Ishikawa (cell line): ENCODE measurements at regions not wholly inside any gene's neighbourhood (a gene's known extent, or its start where the extent isn't known, plus 50 kb on each side); places are given as distances from the start of the nearest gene placed in this dataset.

Source experiments
- CEBPB ChIP-seq: IDR thresholded peaks from 2 replicates; pipeline ENCODE4 v1.6.1; 2012
- CREB1 ChIP-seq: IDR thresholded peaks from 2 replicates; pipeline ENCODE4 v1.6.1; 2012; ENCODE audit warnings: low read depth
- EP300 ChIP-seq: IDR thresholded peaks from 2 replicates; pipeline ENCODE4 v1.6.1; 2012; ENCODE audit warnings: borderline replicate concordance
- FOXM1 ChIP-seq: IDR thresholded peaks from 2 replicates; pipeline ENCODE4 v1.6.1; 2012; ENCODE audit warnings: low read depth, borderline replicate concordance
- RAD21 ChIP-seq: IDR thresholded peaks from 2 replicates; pipeline ENCODE4 v1.6.1; 2012; ENCODE audit warnings: low read depth
- TAF1 ChIP-seq: IDR thresholded peaks from 2 replicates; pipeline ENCODE4 v1.6.1; 2012; ENCODE audit warnings: low read depth, mild to moderate bottlenecking
- YY1 ChIP-seq: IDR thresholded peaks from 2 replicates; pipeline ENCODE4 v1.6.1; 2012; ENCODE audit warnings: low read depth
- TF ChIP-seq, protein P1 (sequence below): IDR thresholded peaks from 2 replicates; pipeline ENCODE4 v1.6.1; 2012; ENCODE audit warnings: low read depth, mild to moderate bottlenecking

- TF ChIP-seq CREB1 (no peak), EP300 (no peak), RAD21 (no peak), YY1 (no peak), CEBPB (no peak), TAF1 (no peak), FOXM1 (no peak)
- TF ChIP-seq, protein P1, sequence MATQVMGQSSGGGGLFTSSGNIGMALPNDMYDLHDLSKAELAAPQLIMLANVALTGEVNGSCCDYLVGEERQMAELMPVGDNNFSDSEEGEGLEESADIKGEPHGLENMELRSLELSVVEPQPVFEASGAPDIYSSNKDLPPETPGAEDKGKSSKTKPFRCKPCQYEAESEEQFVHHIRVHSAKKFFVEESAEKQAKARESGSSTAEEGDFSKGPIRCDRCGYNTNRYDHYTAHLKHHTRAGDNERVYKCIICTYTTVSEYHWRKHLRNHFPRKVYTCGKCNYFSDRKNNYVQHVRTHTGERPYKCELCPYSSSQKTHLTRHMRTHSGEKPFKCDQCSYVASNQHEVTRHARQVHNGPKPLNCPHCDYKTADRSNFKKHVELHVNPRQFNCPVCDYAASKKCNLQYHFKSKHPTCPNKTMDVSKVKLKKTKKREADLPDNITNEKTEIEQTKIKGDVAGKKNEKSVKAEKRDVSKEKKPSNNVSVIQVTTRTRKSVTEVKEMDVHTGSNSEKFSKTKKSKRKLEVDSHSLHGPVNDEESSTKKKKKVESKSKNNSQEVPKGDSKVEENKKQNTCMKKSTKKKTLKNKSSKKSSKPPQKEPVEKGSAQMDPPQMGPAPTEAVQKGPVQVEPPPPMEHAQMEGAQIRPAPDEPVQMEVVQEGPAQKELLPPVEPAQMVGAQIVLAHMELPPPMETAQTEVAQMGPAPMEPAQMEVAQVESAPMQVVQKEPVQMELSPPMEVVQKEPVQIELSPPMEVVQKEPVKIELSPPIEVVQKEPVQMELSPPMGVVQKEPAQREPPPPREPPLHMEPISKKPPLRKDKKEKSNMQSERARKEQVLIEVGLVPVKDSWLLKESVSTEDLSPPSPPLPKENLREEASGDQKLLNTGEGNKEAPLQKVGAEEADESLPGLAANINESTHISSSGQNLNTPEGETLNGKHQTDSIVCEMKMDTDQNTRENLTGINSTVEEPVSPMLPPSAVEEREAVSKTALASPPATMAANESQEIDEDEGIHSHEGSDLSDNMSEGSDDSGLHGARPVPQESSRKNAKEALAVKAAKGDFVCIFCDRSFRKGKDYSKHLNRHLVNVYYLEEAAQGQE = no peak
Measured at GRCh38 chr9:86697999-86698398, 249.3 kb downstream of the GAS1 start.
